ENCODE measurements at regions not wholly inside any gene's neighbourhood (a gene's known extent, or its start where the extent isn't known, plus 50 kb on each side); places are given as distances from the start of the nearest gene placed in this dataset.

DNA sequence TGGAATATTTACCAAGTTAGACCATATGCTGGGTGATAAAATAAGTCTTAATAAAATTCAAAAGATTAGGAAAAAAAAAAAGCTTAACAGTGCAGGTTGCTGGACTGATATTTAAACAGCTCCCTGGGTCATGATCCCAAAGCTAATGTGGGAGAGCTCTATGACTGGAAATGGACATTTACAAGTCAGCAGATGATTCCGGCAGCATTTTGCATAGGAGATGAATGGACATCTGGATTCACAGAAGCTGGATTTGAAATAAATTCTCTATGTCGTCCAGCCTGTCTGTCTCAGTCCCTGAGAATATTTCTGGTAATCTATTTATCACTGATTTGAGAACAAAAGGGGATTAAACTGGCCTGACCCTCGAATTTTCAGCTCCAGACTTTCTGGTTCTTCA, 52.3 kb upstream of the KLHL25 start:
- in situ Hi-C loops (cut with MboI; ENCODE audit: low sequenced_read_pairs): loop anchor here (25.0 kb wide), 1 partner anchor 360 kb away; no protein-coding TSS in a partner anchor

DNA sequence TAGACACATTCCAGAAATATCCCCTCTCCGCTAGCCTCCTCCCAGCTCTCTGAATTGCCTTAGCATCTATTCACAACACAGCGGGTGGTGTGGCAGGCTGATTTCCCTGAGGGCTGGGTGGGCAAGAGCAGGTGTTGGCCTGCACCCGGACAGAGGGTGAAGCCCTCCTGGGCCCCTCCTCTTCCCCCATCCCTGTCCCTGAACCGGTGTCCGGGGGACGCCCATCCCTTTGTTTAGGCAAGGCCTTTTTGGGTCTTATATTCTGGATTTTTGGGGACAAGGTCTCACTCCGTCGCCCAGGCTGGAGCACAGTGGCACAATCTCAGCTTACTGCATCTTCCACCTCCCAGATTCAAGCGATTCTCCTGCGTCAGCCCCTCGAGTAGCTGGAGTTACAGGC, 55.2 kb upstream of the KLHL25 start:
- in situ Hi-C loops (cut with MboI; ENCODE audit: low sequenced_read_pairs): loop anchor here (25.0 kb wide), 3 partner anchors 362 to 887 kb away; no protein-coding TSS in a partner anchor

DNA sequence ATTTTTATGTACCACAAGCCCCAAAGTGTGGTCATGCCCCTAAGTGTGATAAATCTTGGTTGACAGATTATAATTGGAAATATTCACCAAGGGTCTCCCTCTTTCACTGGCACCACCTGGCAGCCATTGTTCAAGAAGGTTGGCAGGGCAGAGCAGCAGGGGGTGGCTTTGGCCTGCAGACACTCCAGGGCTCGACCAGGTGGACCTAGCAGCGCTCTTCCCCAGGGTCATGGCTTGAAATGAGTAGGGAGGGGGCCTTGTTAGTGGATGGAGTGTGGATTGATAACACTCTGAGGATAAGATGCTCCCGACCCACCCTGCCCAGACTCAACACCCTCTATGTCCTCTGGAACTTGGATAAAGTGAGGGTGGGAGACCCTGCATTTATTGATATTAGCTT, 58.2 kb upstream of the KLHL25 start:
- in situ Hi-C loops (cut with MboI; ENCODE audit: low sequenced_read_pairs): loop anchor here (25.0 kb wide), 2 partner anchors 359 to 884 kb away; no protein-coding TSS in a partner anchor

DNA sequence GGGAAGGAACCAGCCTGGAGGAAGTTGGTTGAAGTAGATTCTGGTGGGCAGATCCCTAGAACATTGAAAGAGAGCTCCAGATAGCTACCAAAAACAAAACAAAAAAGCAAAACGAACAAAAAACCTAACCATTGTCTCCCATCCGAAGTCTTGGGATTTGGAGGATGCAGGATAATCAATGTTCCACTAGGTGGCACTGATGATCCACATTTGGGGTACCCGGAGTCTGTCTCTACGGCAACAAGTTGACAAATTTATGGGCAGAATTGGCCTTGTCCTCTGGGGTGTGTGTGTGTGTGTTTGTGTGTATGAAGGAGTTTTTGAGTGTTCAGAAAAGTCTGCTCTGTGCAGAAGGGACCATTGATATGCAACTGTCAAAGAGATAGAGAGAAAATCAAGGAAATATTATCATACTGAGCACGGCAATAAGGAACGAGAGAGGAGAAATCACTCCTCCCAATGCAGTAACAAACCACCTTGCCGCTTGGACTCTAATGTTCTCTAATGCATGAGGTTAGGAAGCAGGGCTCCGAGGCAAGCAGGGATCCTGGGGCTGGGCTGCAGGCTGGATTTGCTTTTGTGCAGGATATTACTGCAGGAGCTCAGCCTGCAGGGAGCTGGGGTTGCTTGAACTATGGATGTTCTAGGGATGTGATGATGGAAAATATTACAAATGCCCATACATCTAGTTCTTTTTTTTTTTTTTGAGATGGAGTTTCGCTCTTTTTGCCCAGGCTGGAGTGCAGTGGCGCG, 59.8 kb upstream of the KLHL25 start:
- in situ Hi-C loops (cut with MboI; ENCODE audit: low sequenced_read_pairs): loop anchor here (25.0 kb wide), 2 partner anchors 358 to 883 kb away; no protein-coding TSS in a partner anchor

DNA sequence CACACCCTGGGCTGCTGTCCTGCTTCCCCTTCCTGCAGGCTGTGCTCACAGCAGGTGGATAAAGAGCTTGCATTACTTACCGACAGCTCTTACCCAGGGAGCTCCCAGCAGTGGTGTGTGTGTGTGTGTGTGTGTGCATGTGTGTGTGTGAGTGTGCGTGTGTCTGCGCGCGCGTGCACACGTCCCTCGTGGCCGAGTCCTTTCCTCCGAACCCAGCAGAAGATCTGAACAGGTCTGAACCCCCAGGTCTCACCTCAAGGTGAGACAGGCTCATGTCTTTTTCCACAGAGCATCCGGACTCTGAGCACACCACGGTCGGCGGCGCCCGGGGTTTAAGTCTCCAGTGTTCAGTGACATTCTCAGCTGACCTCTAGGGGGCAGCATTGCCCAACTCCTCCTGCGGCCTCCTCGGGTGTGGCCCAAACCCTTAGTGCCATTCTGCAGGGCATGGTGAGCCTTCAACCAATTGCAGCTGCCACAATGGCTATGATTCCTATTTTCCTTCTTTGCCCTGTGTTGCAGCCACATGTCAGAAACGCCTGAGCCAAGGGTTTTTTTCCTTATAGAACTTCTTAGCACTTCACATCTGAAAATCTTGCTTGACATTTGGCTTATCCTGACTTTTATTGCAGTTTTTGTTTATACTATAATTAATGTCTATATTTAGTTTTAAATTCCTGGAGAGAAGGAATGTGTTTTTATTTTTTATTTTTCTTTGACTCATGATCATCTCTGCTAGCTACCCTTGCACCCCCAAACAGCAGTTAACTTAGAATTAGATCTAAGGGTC, 64.1 kb upstream of the KLHL25 start:
- in situ Hi-C loops (cut with MboI; ENCODE audit: low sequenced_read_pairs): loop anchor here (25.0 kb wide), 2 partner anchors 354 to 879 kb away; no protein-coding TSS in a partner anchor

DNA sequence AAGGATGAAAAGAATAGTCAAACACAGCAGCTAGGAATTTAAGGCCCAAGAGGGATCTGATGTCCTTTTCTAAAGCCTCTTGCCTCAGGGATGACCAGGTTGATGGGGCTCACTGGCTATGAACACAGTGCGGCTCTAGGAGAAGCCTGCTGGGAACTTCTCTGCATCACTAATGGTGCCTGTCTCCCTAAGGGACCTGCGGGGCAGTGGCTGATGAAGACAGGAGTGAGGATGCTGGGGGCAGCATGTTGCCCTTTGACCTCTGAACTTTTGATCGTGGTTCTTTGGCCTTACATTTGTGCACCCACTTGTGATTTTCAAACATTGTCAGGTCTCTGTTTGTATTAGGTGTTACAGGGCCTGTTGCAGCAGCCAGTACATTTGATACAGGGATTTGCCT, 64.9 kb upstream of the KLHL25 start:
- in situ Hi-C loops (cut with MboI; ENCODE audit: low sequenced_read_pairs): loop anchor here (25.0 kb wide), 2 partner anchors 353 to 878 kb away; no protein-coding TSS in a partner anchor

DNA sequence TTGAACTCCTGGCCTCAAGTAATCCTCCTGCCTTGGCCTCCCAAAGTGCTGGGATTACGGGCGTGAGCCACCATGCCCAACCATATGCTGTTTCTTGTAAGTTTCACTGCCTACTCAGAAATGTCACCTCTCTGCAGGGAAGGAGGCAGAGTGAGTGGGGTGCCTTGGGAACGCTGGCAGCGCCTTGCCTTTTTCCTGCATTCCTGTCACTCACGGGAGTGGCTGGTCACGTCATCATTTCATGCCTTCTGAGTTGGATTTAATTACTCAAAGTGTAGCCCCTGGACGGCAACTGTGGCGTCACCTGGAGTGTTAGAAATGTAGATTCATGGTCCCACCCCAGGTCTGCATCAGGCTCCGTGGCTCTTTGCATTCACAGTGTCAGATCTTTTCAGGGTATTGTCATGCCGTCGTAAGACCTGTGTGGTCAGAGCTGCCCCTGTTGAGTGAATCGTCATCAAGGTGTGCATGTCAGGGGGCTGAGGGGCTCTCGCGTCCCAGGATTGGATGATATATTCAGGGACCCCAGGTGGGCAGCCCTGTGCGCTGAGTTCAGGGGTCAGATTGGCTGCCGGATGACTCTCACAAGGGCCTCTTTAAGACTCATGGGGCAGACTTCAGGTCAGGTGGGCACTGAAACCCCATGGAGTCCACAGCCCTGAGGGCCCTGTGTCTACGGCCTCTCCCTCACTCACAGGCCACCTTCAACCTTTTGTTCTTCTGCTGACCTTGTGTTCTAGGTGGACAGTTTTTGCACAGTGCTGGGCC, 65.9 kb upstream of the KLHL25 start:
- in situ Hi-C loops (cut with MboI; ENCODE audit: low sequenced_read_pairs): loop anchor here (25.0 kb wide), 2 partner anchors 352 to 877 kb away; no protein-coding TSS in a partner anchor

DNA sequence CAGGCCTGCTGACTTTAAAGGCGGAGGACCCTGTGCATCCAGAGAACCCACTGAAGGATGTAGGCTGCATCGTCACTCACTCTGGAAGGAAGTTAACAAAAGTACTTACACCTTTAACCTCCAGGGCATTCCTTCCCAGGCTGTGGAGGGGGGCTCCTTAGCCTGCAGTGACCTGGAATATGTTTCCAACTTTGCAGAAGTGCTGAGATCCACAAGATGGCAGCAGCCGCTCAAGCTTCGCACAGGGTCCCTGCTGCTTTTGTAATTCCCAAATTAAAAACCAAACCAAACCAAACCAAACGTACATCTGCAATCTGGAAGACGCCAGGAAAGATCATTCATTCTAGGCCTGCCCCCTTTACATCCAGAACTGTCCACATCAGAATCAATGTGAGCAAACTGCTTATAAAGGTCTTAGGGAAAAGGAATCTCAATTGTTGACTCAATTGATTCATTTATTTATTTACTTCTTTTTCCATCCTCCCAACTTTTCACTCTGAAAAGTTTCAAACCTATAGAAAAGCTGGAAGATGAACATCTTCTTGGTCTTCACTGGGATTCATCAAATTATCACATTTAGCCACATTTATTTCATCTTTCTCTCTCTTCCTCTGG, 70.5 kb upstream of the KLHL25 start:
- in situ Hi-C loops (cut with MboI; ENCODE audit: low sequenced_read_pairs): loop anchor here (25.0 kb wide), 2 partner anchors 347 to 872 kb away; no protein-coding TSS in a partner anchor

DNA sequence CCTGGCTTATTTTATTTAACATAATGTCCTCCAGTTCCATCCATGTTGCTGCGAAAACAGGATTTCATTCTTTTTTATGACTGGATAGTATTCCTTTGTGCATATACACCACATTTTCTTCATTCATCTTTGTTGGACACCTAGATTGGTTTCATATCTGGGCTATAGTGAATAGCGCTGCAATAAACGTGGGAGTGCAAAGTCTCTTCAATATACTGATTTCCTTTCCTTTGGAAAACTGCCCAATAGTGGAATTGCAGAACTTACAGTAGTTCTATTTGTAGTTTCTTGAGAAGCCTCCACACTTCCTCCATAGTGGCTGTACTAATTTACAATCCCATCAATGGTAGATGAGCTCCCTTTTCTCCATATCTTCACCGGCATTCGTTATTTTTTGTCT, 72.5 kb upstream of the KLHL25 start:
- in situ Hi-C loops (cut with MboI; ENCODE audit: low sequenced_read_pairs): loop anchor here (25.0 kb wide), 2 partner anchors 345 to 870 kb away; no protein-coding TSS in a partner anchor

DNA sequence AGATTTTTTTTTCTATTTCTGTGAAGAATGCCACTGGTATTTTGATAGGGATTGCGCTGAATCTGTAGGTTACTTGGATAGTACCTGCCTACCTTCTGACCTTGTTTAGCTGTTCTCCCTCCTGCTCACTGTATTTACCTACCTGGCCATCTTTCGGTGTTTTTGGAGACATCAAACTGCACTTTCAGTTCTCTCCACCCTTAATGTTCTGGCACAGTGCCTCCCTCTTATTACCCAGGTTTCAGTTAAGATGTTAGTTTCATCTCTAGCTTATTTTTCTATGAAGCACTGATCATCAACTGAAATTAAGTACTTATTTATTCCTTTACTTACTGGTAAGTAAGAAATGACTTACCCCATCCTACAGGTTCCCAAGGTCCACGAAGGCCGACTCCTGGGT, 74.4 kb upstream of the KLHL25 start:
- in situ Hi-C loops (cut with MboI; ENCODE audit: low sequenced_read_pairs): loop anchor here (25.0 kb wide), 2 partner anchors 343 to 868 kb away; no protein-coding TSS in a partner anchor

DNA sequence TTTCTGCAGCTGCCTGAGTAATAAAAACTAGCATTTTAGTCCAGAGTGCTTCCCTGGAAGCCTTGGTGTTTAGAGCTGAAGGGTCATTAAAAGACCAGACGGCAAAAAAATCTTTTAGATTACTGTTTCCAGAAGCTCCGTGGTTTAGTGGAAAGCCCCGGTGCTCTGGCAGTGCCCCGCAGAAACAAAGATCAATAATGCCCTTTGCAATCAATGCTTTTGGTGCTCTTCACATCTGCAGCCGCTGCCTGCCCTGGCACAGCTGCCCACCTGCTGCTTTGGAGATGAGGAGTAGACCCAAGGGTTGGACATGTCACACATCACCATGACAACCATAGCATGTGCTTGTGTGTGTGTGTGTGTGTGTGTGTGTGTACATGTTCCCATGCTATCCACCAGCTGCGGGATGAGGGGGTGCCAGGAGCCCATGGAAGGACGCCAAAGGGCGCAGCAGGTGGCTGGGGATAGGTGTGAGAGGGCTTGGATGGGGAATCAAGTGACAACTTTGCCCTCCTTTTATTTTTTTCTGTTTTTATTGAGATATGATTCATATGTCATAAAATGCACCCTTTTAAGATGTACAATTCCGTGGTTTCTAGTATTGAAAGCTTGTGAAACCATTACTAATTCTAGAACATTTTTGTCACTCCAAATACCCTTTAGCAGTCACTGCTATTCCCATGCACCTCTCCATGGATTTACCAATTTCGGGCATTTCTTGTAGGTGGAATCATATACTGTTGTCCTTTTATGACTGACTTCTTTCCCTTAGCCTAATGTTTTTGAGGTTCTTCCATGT, 75.7 kb upstream of the KLHL25 start:
- in situ Hi-C loops (cut with MboI; ENCODE audit: low sequenced_read_pairs): loop anchor here (25.0 kb wide), 2 partner anchors 342 to 867 kb away; no protein-coding TSS in a partner anchor

DNA sequence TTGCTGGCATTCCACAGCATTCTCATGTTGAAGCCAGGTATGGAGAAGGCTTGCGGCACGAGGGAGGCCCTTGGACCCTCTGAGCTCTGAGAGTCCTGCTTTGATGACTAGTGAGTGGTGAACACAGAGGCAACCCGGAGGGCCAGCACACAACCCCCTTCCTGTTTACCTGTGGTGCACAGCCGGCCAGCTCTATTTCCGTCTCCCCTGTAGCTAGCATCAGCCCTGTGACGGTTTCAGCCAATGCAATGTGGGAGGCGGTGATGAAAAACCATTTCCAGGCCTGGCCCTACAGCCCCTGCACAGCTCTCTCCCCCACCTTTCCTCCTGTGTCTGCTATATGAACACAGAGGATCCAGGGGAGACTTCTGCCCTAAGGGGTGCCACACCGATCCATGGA, 76.8 kb upstream of the KLHL25 start:
- in situ Hi-C loops (cut with MboI; ENCODE audit: low sequenced_read_pairs): loop anchor here (25.0 kb wide), 2 partner anchors 341 to 866 kb away; no protein-coding TSS in a partner anchor

DNA sequence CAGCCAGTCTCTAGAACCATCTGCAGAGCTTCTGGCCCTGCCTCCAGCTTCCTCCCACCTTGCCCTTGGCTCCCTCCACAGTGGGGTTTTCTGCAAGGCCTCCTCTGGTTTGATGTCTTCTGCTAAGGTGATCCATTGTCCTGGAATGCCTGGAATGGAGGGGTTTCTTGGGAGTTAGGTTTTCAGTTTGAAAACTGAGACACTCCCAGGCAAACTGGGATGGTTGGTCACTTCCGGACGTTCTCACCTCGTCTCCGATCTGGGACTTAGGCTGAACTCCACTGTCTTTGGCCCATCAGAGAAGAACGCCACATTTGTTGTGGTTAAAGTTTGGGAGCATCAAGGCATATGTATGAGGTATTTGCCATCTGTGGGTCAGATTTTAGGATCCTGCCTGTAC, 77.4 kb upstream of the KLHL25 start:
- in situ Hi-C loops (cut with MboI; ENCODE audit: low sequenced_read_pairs): loop anchor here (25.0 kb wide), 2 partner anchors 340 to 865 kb away; no protein-coding TSS in a partner anchor

DNA sequence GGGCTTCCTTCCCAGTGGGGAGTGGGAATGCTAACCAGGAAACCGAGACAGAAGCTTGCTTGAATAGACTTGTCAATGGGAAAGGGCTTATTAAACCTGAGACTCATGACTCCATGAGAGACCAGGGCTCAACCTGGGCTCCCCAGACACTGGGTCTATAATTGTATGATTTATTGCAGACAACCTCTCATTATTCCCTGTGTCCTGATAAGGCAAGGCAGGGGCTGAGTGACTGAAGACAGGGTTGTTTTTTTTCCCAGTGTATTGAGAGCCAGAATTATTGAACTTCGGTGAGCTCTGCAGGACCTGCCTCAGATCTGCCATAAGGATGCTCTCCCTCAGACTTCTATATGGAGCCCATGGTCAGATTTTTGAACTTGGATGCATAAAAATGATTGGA, 79.5 kb upstream of the KLHL25 start:
- in situ Hi-C loops (cut with MboI; ENCODE audit: low sequenced_read_pairs): loop anchor here (25.0 kb wide), 2 partner anchors 338 to 863 kb away; no protein-coding TSS in a partner anchor

DNA sequence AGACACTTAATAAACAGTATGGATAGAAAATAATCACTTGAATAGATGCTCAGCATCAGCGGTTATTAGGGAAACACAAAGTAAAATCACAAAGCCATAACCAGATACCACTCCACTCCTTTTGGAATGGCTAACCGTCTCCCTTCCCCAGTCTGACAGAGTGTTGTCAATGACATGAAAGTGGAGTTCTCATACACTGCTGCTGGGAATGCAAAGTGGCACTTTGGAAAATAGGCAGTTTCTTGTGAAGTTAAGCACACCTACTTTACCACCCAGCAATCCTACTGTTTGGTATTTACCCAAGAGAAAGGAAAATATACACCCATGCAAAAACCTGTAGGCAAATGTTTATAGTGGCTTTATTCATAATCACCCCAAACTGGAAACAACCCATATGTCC, 81.0 kb upstream of the KLHL25 start:
- in situ Hi-C loops (cut with MboI; ENCODE audit: low sequenced_read_pairs): no loop called here

DNA sequence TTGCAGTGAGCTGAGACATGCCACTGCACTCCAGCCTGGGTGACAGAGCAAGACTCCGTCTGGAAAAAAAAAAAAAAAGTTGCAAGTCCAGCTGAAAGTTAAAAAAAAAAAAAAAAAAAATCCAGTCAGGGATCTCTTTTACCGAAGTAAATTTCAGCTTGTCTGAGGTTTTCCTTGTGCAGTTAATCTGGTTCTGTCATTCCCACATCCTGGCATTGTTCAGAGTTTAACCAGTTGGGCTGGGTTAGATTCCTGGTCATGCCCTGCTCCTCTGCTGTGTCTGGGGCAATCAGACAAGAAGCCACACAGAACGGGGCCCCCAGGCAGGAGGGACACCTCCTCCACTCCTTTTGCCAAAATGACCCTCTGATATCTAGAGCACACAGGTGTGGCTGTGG, 84.1 kb upstream of the KLHL25 start:
- in situ Hi-C loops (cut with MboI; ENCODE audit: low sequenced_read_pairs): no loop called here

DNA sequence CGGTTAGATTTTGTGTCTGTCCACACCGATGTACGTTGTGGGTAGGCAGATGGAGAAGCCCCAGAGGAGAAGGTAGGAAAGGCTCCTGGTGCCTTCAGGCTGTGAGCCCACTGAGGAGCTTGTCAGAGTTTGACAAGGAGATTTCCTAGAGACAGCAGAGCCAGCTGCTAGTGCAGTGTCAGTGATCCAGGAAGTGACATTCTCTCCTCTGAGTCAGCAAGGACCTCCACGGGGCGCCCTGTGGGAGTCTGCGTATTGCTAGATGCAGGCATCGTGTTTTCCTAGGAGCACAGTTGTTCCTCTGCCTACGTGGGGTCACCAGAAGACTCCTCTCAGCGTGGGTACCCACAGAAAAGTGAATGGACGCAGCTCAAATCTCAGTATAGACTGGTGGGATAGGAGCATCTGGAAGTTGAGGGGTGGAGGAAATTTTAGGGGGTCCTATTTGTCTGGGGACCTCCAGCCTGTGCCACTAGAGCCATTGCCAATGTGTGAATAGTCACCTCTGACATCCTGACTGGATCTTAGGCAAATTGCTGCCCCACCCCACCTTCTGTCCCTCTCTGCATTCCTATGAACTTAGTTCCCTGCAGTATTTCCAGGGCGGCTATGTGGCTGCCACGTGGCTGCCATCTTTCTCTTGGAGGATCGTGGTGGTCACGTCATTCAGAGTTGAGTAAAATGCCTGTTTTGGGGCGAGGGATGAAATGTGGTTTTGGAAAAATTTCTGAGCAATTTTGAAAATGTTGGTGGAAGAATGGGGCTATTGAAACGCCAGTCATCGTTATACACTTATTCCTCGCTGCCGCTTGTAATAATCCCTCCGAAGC, 84.8 kb upstream of the KLHL25 start:
- in situ Hi-C loops (cut with MboI; ENCODE audit: low sequenced_read_pairs): no loop called here

DNA sequence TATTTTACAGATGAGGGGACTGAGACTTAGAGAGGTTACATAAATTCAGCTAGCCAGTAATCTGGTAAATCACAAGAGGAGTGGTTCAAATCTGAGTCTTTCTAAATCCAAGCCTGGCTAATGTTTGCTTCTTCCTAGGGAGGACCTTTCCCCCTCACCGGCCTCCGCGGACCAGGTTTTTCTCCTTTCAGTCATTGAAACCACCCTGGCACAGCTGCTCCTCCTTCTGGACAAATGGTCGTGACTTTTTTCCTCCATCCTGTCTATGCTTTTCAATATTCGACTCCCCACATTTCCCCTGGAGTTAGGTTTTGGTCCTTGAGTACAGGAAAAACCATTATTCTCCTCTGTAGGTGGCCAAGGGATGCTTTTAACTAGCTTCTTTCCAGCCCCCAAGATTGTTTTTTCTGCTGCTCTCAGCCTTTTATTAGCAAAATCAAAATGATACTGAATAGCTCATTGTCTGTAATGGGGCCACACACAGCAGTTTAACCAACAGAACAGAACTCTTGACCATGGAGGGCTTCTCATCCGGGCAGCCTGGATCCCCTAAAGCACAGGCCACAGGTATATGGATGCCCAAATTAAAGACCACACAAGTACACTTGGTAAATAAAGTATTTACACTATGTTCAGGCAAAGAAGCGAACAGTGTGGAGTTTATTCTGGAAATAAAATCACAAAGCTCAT, 85.9 kb upstream of the KLHL25 start:
- in situ Hi-C loops (cut with MboI; ENCODE audit: low sequenced_read_pairs): no loop called here

All from HL-60/S4 treated with retinoic acid at 250 ng/mL for 4 days and 3 days (cell line).